ENCODE measurements at regions not wholly inside any gene's neighbourhood (a gene's known extent, or its start where the extent isn't known, plus 50 kb on each side); places are given as distances from the start of the nearest gene placed in this dataset.

- DNase-seq (no peak), ATAC-seq (no peak)
- H3K27me3 Mint-ChIP-seq, result no peaks in the 10 kb centered on the region
- no peaks in the 10 kb centered on the region for H3K4me1 Mint-ChIP-seq
- no peak overlapping the region for H3K4me3 Mint-ChIP-seq
- no peak overlapping the region for H3K27ac Mint-ChIP-seq
- no peaks in the 10 kb centered on the region for H3K9me3 Mint-ChIP-seq
Measured at GRCh38 chr2:185891403-185891802, 152.8 kb downstream of the FSIP2 start.

GRCh38 chr2:185891804-185892411 lies 153.3 kb downstream of the FSIP2 start:
- ATAC-seq (no peak), DNase-seq (no peak)
- no peak overlapping the region for H3K27ac Mint-ChIP-seq
- no peak overlapping the region for H3K4me3 Mint-ChIP-seq
- no peaks in the 10 kb centered on the region for H3K27me3 Mint-ChIP-seq
- H3K4me1 Mint-ChIP-seq, result no peaks in the 10 kb centered on the region
- no peaks in the 10 kb centered on the region for H3K9me3 Mint-ChIP-seq

GRCh38 chr2:185892484-185892883 lies 153.9 kb downstream of the FSIP2 start:
- H3K27me3 Mint-ChIP-seq, result no peaks in the 10 kb centered on the region
- H3K4me3 Mint-ChIP-seq, result no peak overlapping the region
- DNase-seq (no peak), ATAC-seq (no peak)
- H3K4me1 Mint-ChIP-seq, result no peaks in the 10 kb centered on the region
- H3K27ac Mint-ChIP-seq, result no peak overlapping the region
- H3K9me3 Mint-ChIP-seq, result no peaks in the 10 kb centered on the region

- ATAC-seq, result no peak
- no peaks in the 10 kb centered on the region for H3K9me3 Mint-ChIP-seq
Measured at GRCh38 chr2:185894223-185894622, 155.6 kb downstream of the FSIP2 start.

GRCh38 chr2:185895828-185896693 lies 157.5 kb downstream of the FSIP2 start:
- ATAC-seq, result no peak
- no peak overlapping the region for H3K4me3 Mint-ChIP-seq
- no peaks in the 10 kb centered on the region for H3K27me3 Mint-ChIP-seq
- no peak overlapping the region for H3K27ac Mint-ChIP-seq
- no peaks in the 10 kb centered on the region for H3K9me3 Mint-ChIP-seq
- DNase-seq, result no peak
- no peaks in the 10 kb centered on the region for H3K4me1 Mint-ChIP-seq

More at GRCh38 chr2:185894223-185894622, 155.6 kb downstream of the FSIP2 start:
- Mint-ChIP-seq H3K27me3 (no peaks in the 10 kb centered on the region), H3K27ac (no peak overlapping the region), H3K4me1 (no peaks in the 10 kb centered on the region), H3K4me3 (no peak overlapping the region)
- no peak for DNase-seq

- H3K4me3 Mint-ChIP-seq, result no peak overlapping the region
- H3K4me1 Mint-ChIP-seq, result no peaks in the 10 kb centered on the region
- H3K27ac Mint-ChIP-seq, result no peak overlapping the region
- ATAC-seq, result no peak
- DNase-seq, result no peak
- no peaks in the 10 kb centered on the region for H3K9me3 Mint-ChIP-seq
- no peaks in the 10 kb centered on the region for H3K27me3 Mint-ChIP-seq
Measured at GRCh38 chr2:185899366-185899765, 160.8 kb downstream of the FSIP2 start.

- Mint-ChIP-seq H3K9me3 (peaks cover 0 to 8% of the 10 kb centered on the region in 2 donors), H3K4me3 (no peak overlapping the region), H3K27me3 (no peaks in the 10 kb centered on the region), H3K27ac (no peak overlapping the region), H3K4me1 (no peaks in the 10 kb centered on the region)
- DNase-seq (no peak), ATAC-seq (no peak)
Measured at GRCh38 chr2:185919155-185919554, 180.6 kb downstream of the FSIP2 start.

GRCh38 chr2:185921048-185921756 lies 182.6 kb downstream of the FSIP2 start:
- no peak overlapping the region for H3K27ac Mint-ChIP-seq
- ATAC-seq (no peak), DNase-seq (no peak)
- no peaks in the 10 kb centered on the region for H3K27me3 Mint-ChIP-seq
- H3K4me1 Mint-ChIP-seq, result no peaks in the 10 kb centered on the region
- peaks cover 0 to 8% of the 10 kb centered on the region in 2 donors for H3K9me3 Mint-ChIP-seq
- H3K4me3 Mint-ChIP-seq, result no peak overlapping the region

- Mint-ChIP-seq H3K9me3 (no peaks in the 10 kb centered on the region), H3K27me3 (no peaks in the 10 kb centered on the region), H3K4me3 (no peak overlapping the region), H3K27ac (no peak overlapping the region), H3K4me1 (no peaks in the 10 kb centered on the region)
- DNase-seq (no peak), ATAC-seq (no peak)
Measured at GRCh38 chr2:185934232-185934631, 195.6 kb downstream of the FSIP2 start.

- no peak overlapping the region for H3K4me3 Mint-ChIP-seq
- DNase-seq (no peak), ATAC-seq (no peak)
- no peak overlapping the region for H3K27ac Mint-ChIP-seq
- peaks cover 12 to 13% of the 10 kb centered on the region in 2 donors for H3K9me3 Mint-ChIP-seq
- no peaks in the 10 kb centered on the region for H3K4me1 Mint-ChIP-seq
- no peaks in the 10 kb centered on the region for H3K27me3 Mint-ChIP-seq
Measured at GRCh38 chr2:185939858-185940257, 201.3 kb downstream of the FSIP2 start.

GRCh38 chr2:185942855-185943254 lies 204.3 kb downstream of the FSIP2 start:
- H3K27ac Mint-ChIP-seq, result no peak overlapping the region
- H3K9me3 Mint-ChIP-seq, result peaks cover 14 to 16% of the 10 kb centered on the region in 2 donors
- DNase-seq (no peak), ATAC-seq (no peak)
- no peaks in the 10 kb centered on the region for H3K4me1 Mint-ChIP-seq
- H3K4me3 Mint-ChIP-seq, result no peak overlapping the region
- no peaks in the 10 kb centered on the region for H3K27me3 Mint-ChIP-seq

GRCh38 chr2:185947722-185948121 lies 209.1 kb downstream of the FSIP2 start:
- Mint-ChIP-seq H3K4me1 (no peaks in the 10 kb centered on the region), H3K27me3 (no peaks in the 10 kb centered on the region), H3K9me3 (peaks cover 5 to 14% of the 10 kb centered on the region in 2 donors), H3K4me3 (no peak overlapping the region), H3K27ac (no peak overlapping the region)
- ATAC-seq, result no peak
- DNase-seq, result no peak

GRCh38 chr2:185952100-185952499 lies 213.5 kb downstream of the FSIP2 start:
- DNase-seq (no peak), ATAC-seq (no peak)
- H3K4me1 Mint-ChIP-seq, result no peaks in the 10 kb centered on the region
- H3K27ac Mint-ChIP-seq, result no peak overlapping the region
- no peaks in the 10 kb centered on the region for H3K27me3 Mint-ChIP-seq
- no peak overlapping the region for H3K4me3 Mint-ChIP-seq
- H3K9me3 Mint-ChIP-seq, result no peaks in the 10 kb centered on the region

GRCh38 chr2:185954389-185954788 lies 215.8 kb downstream of the FSIP2 start:
- no peaks in the 10 kb centered on the region for H3K4me1 Mint-ChIP-seq
- H3K9me3 Mint-ChIP-seq, result peaks cover 2 to 7% of the 10 kb centered on the region in 2 donors
- DNase-seq (no peak), ATAC-seq (no peak)
- H3K27ac Mint-ChIP-seq, result no peak overlapping the region
- H3K27me3 Mint-ChIP-seq, result no peaks in the 10 kb centered on the region
- no peak overlapping the region for H3K4me3 Mint-ChIP-seq

- peaks cover 9 to 13% of the 10 kb centered on the region in 2 donors for H3K9me3 Mint-ChIP-seq
- ATAC-seq, result no peak
- H3K4me3 Mint-ChIP-seq, result no peak overlapping the region
- no peaks in the 10 kb centered on the region for H3K4me1 Mint-ChIP-seq
- H3K27ac Mint-ChIP-seq, result no peak overlapping the region
- no peak for DNase-seq
- H3K27me3 Mint-ChIP-seq, result no peaks in the 10 kb centered on the region
Measured at GRCh38 chr2:185955050-185955449, 216.4 kb downstream of the FSIP2 start.

- Mint-ChIP-seq H3K27ac (no peak overlapping the region), H3K9me3 (peaks cover 0 to 5% of the 10 kb centered on the region in 2 donors), H3K27me3 (no peaks in the 10 kb centered on the region), H3K4me1 (no peaks in the 10 kb centered on the region), H3K4me3 (no peak overlapping the region)
- ATAC-seq (no peak), DNase-seq (no peak)
Measured at GRCh38 chr2:185967335-185967734, 228.7 kb downstream of the FSIP2 start.

Measured in stimulated activated naive CD8-positive, alpha-beta T cell treated with anti-CD3 and anti-CD28 coated beads, Interleukin-15, amount 100 ng/mL, for 72 hours (primary cell).